Skin of body (tissue), 1 donor: ENCODE measurements at regions not wholly inside any gene's neighbourhood (a gene's known extent, or its start where the extent isn't known, plus 50 kb on each side); places are given as distances from the start of the nearest gene placed in this dataset.
"Not testable (repeated sequence)": the region's sequence is repeated elsewhere in the genome, so short reads cannot be mapped to it uniquely, and the experiment has no call there.

Source experiments
- DNase-seq: peaks from one replicate; lab custom pipeline; 2025; lab: John Stamatoyannopoulos, UW

GRCh38 chr5:96175090-96175489 is 213.4 kb upstream of the ELL2 start:
- no peak for DNase-seq

- no peak for DNase-seq
Measured at GRCh38 chr5:96173366-96173765, 211.7 kb upstream of the ELL2 start.

GRCh38 chr5:96172436-96172835 is 210.8 kb upstream of the ELL2 start:
- DNase-seq: no peak

- DNase-seq: not testable (repeated sequence)
Measured at GRCh38 chr5:96171973-96172372, 210.3 kb upstream of the ELL2 start.

GRCh38 chr5:96170481-96171125 is 209.0 kb upstream of the ELL2 start:
- not testable (repeated sequence) for DNase-seq

GRCh38 chr5:96168833-96169232 is 207.2 kb upstream of the ELL2 start:
- not testable (repeated sequence) for DNase-seq

- DNase-seq: no peak
Measured at GRCh38 chr5:96159043-96159442, 197.4 kb upstream of the ELL2 start.

- no peak for DNase-seq
Measured at GRCh38 chr5:96157841-96158291, 196.2 kb upstream of the ELL2 start.

- no peak for DNase-seq
Measured at GRCh38 chr5:96157077-96157780, 195.6 kb upstream of the ELL2 start.

- no peak for DNase-seq
Measured at GRCh38 chr5:96155147-96155546, 193.5 kb upstream of the ELL2 start.

- no peak for DNase-seq
Measured at GRCh38 chr5:96151891-96152290, 190.2 kb upstream of the ELL2 start.

- DNase-seq: no peak
Measured at GRCh38 chr5:96150007-96150406, 188.4 kb upstream of the ELL2 start.

GRCh38 chr5:96149546-96149945 is 187.9 kb upstream of the ELL2 start:
- DNase-seq: no peak

GRCh38 chr5:96149021-96149420 is 187.4 kb upstream of the ELL2 start:
- no peak for DNase-seq

GRCh38 chr5:96148376-96148775 is 186.7 kb upstream of the ELL2 start:
- no peak for DNase-seq

GRCh38 chr5:96147866-96148265 is 186.2 kb upstream of the ELL2 start:
- no peak for DNase-seq

- no peak for DNase-seq
Measured at GRCh38 chr5:96146675-96147074, 185.0 kb upstream of the ELL2 start.

- DNase-seq: no peak
Measured at GRCh38 chr5:96144289-96144688, 182.6 kb upstream of the ELL2 start.

GRCh38 chr5:96143450-96143849 is 181.8 kb upstream of the ELL2 start:
- no peak for DNase-seq

- DNase-seq: peak; percentile 18
Measured at GRCh38 chr5:96142786-96143434, 181.3 kb upstream of the ELL2 start.

- DNase-seq: no peak
Measured at GRCh38 chr5:96142184-96142781, 180.6 kb upstream of the ELL2 start.

GRCh38 chr5:96141749-96142148 is 180.1 kb upstream of the ELL2 start:
- no peak for DNase-seq
